HuH-7 (cell line): ENCODE measurements at regions not wholly inside any gene's neighbourhood (a gene's known extent, or its start where the extent isn't known, plus 50 kb on each side); places are given as distances from the start of the nearest gene placed in this dataset.
A peak's percentile ranks its signal among the peaks of the same experiment; 100 is the strongest.

ENCODE experiments used
- DNase-seq: peaks from one replicate; pipeline ENCODE4 v3.0.0; 2011; ENCODE audit warnings: low spot score

DNA sequence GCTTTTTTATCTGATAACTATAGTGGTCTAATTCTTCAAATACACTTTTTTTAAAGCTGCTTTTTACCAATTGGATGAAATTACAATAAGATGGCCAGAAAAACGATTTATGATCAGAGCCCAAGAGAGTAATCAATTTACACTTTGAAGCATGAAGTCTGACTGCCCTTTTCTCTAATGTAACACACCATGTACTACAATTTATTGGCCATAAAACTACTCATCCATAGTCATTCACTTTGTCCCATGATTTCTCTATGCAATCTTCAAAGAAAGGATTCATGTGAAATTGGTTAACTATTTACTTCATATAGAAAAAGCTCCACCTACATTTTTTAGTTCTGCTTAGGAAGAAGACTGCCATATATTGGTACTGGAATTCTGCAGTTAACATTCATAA is 73.6 kb upstream of the CAST start:
- DNase-seq: no peak

DNA sequence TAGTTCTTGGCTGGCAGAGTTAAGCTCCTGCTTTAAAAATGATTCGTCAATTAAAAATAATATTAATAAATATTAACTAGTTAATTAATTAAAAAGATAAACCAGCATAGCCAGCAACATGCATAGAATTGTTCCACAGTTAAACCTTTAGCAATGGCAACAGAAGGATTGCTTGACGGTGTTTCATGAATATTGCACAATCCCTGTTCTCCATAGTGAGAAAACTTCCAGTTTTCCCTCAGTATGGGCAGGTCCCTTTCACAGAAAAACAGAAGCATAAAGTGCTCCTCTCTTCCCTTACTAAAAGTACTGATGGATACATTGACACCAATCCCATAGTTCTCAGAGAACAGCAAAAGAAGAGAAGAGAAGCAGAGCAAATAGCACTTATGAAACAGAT is 71.4 kb upstream of the CAST start:
- no peak for DNase-seq

DNA sequence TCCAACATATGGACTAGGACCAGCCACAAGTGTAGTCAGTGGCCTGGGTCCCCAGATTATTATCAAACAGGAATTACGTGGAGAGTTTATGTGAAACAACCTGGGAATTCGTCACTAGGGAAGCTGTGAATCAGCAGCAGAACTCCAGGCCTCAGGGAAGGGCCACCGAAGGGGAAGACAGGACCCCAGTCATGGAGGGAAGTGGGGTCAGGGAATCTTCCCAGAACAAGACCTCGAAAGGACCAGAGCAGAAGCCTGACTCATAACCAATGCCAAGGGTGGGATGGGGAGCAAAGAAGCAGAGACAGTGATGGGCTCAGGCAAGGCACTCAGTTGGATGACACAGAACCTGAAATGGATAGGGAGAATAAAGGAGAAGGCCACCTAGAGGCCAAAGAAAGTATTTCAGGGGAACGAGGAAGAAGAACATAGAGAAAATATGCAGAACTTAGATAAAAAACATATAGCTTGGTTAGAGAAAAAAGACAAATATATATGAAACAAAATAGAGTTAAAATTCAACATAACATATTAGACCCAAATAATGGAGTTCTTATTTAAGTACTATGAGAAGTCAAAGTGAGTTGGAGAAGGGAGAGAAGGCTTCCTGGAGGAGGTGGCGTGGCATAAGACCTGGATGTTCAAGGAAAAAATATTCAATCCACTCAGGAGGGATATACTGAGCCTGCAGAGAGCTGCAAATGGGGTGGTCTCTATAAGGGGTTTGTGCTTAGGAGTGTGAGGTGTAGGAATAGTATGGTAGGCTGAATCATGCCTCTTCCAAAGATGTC is 66.7 kb upstream of the CAST start:
- peak; percentile 23 for DNase-seq

DNA sequence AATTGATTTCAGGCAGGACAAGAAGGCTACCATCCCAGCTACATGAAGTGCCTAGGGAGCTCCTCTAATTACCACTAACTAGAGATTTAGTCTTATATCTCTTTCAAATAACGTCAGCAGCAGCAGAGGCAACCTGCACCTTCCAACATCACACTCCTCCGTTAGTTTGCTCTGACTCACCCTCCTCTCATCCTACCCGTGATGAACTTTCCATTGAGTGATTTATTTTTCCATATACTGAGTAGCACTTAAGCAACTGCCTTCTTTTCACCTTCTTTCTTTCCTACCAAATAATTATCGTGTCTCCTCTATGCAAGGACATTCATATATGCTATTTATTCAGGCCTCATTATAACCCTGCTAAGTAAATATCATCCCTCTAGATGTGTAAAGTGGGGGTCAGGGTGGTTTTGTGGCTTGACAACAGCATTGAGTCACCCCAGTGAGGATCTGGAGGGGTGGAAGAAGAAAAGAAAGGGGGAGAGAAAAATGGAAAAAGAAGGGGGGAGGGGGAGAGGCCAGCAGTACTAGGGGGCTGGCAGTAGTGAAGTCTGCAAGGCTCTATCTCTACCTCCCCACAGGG is 64.6 kb upstream of the CAST start:
- DNase-seq: no peak

DNA sequence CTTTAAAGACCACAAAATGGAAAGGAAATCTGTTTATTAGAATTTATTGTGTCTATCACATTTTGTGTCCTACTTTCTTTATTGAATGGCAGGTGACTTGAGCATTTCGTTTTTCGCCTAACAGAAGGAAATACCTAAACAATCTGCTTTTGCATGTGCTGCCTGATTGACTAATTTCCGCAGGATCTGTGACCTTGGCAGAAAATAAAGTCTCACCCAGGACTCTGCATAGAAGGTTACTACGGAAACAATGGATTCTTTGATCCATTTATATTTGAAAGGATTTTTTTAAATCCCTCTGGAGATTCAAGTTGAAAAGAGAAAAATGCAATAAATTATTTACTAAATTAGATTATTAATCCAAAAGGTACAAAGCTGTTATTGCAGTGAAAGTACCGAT is 61.0 kb upstream of the CAST start:
- no peak for DNase-seq

DNA sequence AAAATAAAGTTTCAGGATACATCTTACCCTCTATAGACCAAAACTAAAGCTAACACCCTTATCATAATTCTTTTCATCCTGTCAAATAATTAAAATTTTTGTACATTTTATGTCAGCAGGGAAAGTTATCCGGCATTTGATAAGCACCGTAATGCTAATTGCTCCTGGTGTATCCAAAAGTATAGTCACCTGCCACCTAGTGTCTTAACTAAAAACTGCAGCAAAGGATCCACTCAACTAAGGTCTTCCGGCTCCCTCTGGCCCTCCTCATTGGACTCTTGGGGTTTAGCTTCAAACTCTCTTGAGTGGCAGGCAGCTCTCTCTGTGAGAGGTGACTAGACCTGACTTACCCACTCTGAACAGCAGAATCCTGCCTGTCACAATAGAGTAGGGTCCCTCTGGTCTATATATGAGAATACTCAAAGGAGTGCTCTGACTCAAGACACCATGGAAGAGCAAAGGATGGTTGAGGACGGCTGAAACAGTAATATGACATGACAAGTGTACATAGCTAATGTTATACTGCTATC is 60.4 kb upstream of the CAST start:
- DNase-seq: peak; percentile 50

DNA sequence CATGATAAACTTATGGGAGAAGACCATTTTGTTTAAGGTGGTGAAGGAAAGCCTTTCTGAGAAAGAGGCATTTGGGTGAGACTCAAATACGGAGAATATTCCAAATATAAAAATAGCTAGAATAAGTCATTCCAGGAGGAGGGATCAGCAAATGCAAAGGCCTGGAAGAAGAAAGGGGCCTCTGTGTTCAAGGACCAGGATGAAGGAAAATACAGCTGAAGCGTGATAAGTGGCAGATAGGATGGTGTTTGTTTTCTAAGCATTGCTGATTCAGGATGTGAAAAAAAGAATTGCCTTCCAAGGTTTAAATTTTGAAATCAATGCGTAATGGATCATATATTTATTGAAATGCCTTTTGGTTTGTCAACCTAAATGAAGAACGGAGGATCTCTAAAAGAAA is 59.4 kb upstream of the CAST start:
- DNase-seq: no peak

DNA sequence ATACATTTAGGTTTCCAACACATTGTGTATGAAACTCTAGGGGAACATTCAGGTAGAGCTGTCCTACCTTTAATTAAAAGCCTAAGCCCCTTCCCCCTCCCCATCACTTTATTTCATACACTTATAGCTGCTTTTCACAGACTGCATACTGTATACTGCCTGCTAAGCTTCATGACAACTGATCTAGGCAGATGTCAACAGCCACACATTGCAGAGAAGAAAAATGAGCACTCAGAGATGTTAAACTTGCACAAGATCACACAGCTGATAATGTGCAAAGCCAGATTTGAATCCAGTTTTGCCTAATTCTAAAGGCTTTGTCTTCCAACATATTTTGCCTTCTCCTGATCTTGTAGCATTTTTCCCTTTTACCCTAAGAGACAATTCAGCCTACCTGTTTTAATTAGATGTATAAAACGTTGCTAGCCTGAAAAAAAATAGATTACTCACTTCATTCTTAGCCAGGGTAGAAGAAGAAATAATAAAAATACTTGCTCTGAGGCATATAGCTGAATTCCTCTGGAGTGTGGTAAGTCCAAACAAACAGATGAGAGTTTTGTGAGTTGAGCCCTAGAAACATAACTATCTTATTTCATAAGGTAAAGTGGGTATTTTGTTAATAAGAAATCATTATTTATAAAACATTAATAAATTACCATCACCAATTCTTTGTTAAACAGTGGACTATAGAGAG is 56.9 kb upstream of the CAST start:
- DNase-seq: no peak

DNA sequence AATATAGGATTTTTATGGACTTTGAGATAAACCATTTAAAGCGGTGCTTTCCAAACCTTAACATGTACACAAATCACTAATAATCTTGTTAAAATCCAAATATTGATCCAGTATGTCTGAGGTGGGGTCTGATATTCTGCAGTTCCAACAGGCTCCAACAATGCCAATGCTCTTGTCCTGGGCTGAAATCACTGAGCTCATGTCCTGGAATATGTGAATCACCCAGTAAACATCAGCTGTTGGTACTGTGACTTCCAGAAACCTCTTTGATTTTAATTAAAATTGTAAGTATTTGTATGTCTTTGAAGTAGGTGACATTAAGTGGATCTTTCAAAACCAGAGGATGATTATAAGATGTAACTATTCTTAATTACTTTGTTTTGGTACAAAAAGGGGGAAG is 52.8 kb upstream of the CAST start:
- no peak for DNase-seq

DNA sequence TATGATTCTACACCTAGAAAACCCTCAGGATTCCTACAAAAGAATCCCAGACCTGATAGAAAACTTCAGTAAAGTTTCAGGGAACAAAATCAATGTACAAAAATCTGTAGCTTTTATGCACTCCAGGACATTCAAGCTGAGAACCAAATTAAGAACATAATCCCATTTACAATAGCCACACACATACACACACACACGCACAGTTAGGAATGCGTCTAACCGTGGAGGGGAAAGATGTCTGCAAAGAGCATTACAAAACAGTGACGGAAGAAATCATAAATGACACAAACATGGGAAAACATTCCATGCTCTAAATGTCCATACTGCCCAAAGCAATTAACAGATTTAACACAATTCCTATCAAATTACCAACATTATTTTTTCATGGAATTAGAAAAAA is 51.4 kb upstream of the CAST start:
- DNase-seq: no peak

DNA sequence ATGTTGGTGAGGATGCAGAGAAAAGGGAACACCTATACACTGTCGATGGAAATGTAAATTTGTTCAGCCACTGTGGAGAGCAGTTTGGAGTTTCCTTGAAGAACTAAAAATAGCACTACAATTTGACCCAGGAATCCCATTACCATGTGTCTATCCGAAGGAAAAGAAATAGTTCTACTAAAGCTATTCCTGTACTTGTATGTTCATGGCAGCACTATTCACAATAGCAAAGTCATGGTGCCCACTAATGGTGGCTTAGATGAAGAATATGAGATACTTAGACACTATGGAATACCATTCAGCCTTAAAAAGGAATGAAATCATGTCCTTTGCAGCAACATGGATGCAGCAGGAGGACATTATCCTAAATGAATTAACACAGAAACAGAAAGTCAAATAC is 50.2 kb upstream of the CAST start:
- no peak for DNase-seq
